Effector CD8-positive, alpha-beta T cell (primary cell): ENCODE measurements at regions not wholly inside any gene's neighbourhood (a gene's known extent, or its start where the extent isn't known, plus 50 kb on each side); places are given as distances from the start of the nearest gene placed in this dataset.

ENCODE experiments used
- DNase-seq: peaks from one replicate; lab custom pipeline; 2025; lab: John Stamatoyannopoulos, UW

- no peak for DNase-seq
Measured at GRCh38 chr15:47326410-47327333, 390.6 kb upstream of the SEMA6D start.

DNA sequence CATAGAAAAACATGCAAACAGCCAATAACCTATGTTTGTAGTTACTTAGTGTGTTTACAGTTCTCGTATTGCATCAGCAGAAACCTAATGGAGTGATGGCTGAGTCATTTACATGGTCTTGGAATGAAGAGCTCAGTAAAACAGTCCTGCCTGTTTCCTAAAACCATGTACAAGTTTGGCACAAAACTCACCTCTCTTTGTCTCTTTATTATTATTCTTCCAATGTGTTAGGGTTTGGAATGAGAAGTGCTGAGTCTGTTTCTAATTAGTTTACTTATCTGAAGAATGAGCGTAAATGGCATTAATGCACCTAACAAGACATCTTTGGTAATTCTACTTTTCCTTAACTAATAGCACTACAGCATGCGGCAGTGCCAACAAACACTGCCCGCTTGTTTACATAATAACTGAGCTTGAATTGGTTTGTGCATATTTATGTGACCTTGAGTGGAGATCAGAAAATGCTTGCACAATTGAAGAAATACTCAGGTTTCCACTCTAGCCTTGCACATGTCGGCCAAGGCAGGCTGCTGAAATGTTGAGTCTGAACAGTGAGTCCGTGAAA is 385.4 kb upstream of the SEMA6D start:
- DNase-seq = no peak

DNA sequence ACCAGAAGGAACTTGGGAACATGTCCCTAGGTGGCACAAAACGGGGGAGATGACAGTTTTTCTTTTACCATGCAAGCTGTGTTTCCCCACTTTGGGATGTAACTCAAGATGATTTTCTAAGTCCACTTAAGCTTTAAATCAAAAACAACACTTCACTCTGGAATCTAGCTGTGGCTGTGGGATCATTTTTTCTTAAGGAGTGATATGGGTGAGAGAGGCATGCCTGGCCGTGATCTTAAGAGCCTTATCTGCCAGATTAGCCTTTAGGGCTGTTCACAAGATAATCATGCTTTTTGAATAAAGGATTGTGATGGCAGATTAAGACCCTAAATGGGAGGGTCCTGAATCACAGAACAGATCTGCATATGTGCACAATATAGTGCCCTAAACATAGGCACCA is 384.8 kb upstream of the SEMA6D start:
- no peak for DNase-seq

DNA sequence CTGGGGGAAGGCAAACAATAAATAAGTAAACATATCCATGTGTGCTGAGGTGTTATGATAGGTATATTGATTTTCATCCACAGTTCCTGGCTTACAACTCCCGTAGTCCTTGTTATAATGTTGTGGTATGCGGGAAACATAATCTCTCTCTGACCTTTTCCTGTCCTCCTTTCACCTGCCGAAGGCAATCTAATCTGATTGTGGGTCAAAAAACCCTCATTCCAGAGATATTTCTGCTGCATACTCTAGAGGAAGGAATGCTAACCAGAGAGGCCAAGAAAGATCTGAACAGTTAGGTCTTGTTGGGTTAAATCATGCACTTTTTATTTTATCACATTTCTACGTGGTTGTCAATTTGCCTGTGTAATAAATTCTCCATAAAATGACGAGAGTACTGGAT is 383.6 kb upstream of the SEMA6D start:
- DNase-seq = no peak

DNA sequence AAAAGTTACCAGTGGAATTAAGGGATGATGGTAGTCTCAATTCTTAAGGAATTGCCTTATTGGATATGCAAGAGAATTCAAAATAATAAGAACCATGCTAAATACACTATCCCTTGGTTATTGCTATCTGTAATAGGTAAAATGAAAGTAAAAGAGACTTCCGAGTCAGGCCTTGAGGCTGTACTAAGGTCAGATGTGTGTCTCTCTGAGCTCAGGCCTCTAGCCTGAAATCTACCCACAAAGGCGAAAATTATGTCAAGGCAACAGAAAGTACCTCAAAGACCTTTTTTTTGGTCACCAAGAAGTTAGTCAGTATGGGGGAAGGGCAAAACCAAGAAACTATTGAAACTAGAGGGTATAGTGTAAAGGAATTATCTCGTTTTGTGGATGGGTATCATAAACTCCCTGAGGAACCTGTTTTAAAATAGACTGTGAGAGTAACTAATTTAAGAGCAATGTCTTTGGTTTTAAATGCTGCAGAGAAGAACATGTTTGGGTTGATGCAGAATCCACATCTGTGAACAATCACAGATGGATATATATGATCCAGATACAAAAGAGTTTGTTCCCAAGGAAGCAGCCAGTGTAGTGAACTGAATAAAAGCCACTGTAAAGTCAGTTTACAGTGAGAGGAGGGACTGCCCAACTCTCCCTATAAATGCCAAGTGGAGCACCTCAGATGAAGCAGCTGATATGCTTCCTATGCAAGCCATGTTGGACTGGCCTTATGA is 382.3 kb upstream of the SEMA6D start:
- no peak for DNase-seq

GRCh38 chr15:47337106-47337505 is 380.2 kb upstream of the SEMA6D start:
- DNase-seq = no peak

DNA sequence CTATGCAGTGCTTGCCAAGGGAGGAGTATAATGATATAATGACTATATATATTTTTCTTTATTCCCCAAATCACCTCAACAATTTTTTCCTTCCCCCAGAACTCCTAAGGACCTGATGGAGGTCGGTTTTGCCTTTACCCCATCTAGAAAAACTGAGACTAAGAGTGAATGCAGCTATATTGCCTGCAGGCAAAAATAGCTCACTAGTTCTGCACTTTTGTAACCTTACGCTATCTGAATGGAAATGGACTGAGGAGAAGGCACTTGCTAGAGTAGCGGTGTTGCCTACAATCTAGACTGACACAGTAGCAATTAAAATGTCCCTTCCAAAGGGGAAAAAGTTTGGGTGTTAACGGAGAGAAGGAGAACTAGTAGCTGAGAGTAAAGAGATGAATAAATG is 379.5 kb upstream of the SEMA6D start:
- no peak for DNase-seq

- DNase-seq = no peak
Measured at GRCh38 chr15:47338771-47339170, 378.5 kb upstream of the SEMA6D start.

GRCh38 chr15:47339800-47340570 is 377.3 kb upstream of the SEMA6D start:
- DNase-seq = no peak

GRCh38 chr15:47340571-47340920 is 376.8 kb upstream of the SEMA6D start:
- DNase-seq = no peak

DNA sequence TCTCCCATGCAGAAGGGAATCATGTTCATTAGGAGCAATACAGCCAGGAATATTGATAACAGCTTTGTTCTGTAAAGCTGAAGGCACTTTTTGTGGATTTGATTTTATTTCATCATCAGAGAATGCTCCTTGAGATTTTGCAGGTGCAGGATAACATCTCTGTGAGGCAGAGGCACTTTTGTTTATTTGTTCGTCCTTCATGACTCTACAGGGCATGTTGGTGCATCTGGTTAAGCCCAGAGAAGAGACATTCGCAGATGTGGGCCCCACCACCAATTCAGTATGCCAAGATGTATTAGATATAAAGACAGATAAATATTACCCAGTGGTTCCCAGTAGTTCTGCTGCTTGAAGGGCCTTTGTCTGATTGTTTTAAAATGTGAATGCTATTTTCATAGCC is 368.1 kb upstream of the SEMA6D start:
- DNase-seq = no peak

GRCh38 chr15:47351501-47351900 is 365.8 kb upstream of the SEMA6D start:
- DNase-seq = no peak

DNA sequence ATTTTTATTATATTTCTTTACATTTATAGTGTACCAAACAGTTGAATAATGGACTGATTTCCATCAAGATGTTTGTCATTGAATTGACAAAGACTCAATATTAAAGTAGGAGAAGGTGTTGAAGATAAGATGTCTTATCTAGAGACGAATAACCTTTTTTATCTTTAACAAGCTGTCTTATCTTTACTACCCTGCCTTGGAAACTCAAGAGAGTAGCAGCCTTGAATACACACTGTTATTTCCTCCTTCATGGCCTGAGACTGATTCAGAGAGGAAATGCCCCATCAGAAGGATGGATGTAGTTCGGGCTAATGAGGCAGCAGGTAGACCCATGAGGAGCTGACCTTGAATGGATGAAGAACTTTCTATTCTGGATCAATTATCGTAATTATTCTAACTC is 365.1 kb upstream of the SEMA6D start:
- no peak for DNase-seq

- no peak for DNase-seq
Measured at GRCh38 chr15:47355759-47356158, 361.5 kb upstream of the SEMA6D start.

DNA sequence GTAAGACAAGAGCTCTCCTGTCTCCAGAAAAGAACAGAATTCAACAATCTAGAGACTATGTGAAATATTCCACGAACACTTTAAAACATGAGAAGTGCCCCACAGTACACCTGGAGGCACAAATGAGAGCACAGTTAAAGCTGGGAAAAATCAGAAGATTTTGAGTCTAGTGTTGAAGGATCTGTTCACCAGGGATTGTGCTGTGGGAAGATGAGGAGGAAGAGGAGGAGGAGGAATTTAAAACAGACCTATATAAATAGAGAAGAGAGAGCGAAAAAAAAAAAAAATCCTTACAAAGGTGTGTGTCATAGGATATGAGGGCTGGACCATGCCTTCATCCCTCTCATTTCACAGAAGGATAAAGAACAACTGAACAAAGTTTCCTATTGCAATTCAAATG is 361.0 kb upstream of the SEMA6D start:
- no peak for DNase-seq

DNA sequence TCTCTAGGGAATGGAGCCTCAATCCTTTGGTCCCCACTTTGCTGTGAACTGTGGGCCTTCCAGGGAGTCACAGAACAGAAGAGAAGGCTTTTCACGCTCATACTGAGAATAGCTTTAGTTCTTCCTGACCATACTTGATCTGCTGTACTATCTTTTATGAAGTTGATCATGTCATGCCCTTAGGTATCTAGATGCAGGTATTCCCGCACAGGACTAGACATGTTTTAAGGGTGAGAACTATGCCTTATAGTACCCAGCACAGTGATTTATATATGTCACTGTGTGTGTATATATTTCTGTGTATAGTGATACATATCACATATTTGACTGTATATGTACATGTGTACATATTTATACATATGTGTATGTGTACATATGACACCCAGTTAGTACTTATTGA is 358.4 kb upstream of the SEMA6D start:
- DNase-seq = no peak

- no peak for DNase-seq
Measured at GRCh38 chr15:47360305-47360704, 357.0 kb upstream of the SEMA6D start.

DNA sequence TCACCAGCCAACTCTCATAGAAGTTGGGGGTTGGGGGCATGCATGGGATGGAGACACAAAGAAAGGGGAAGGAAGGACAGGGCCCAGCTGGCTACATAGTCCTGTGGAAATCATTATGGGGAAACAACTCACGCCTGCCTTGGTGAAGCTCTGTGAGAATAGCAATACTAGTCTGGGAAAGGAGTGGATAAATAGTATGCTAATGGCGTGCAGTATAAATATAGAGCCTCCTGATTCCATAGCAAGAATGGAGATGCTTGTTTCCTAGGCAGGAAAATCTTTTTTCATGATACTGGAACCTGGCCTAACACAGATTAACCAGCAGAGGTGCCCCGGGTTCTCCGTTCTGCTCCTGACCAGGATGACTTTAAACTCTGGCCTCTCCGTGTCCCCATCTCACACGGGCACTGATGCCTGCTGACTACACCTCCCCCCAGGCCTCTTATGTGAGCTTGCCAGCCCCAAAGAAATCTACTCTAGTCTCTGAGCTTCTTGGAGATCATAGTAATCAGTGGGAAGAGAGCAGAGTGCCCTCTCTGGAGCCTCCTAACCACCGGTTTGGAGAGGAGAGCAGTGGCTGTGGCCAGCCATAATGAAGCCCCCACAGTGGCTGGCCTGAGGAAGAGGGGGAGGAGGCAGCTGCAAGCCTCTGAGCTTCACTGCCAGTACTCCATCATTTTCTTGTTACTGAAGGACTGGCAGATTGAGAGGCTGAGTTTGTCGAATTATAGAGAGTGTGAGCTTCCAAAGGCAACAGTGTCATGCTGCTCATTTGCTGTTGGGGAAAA is 355.0 kb upstream of the SEMA6D start:
- DNase-seq = no peak

DNA sequence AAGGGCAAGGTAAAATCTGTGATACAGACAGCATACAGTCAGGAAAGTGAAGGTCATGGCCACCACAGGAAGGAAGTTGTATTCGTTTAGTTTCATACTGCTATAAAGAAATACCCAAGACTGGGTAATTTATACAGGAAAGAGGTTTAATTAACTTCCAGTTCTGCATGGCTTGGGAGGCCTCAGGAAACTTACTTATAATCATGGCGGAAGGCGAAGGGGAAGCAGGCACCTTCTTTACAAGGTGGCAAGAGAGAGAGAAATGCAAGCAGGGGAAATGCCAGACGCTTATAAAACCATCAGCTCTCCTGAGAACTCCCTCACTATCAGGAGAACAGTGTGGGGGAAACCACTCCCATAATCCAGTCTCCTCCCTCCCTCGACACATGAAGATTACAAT is 353.7 kb upstream of the SEMA6D start:
- DNase-seq = no peak

DNA sequence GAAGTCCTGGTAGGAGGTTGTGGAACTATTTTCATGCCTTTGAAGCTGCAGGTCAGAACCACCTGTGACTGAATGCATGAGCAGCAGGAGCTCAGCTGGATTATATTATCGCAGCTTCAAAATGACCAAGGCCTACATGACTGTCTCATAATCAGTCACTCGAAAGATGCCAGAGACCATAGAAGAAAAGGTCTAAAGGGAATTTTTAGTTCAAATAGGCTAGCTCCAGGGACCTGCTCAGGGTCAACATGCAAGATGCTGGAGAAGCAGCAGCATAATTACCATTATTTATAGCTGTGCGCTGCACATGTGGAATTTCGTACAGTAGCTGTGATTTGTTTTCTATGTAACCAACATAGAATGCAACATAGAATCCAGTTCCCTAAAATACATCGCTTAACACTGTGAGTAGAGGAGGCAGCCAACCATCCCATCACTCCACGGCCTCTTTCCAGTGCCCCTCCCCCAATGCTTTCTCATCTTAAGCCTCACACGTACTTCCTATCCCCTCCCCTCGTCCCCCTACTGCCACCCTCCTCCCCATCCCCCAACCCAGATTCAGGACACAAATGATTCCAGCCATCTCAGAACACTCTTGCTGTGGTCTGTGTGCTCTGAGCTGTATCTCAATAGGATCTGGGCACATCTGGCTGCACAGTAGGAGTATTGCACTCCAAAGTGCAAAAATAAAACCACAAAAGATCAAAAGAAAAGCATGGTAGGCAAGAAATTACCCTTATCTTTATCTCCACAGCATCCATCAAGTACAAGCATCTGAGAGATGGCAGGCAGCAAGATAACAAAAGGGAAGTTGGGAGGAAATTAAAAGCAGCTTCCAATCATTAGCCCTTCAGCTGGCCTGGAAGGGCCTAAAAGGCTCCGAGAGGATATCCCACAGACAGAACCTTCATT is 352.8 kb upstream of the SEMA6D start:
- DNase-seq = no peak
